ENCODE measurements at regions not wholly inside any gene's neighbourhood (a gene's known extent, or its start where the extent isn't known, plus 50 kb on each side); places are given as distances from the start of the nearest gene placed in this dataset.

DNA sequence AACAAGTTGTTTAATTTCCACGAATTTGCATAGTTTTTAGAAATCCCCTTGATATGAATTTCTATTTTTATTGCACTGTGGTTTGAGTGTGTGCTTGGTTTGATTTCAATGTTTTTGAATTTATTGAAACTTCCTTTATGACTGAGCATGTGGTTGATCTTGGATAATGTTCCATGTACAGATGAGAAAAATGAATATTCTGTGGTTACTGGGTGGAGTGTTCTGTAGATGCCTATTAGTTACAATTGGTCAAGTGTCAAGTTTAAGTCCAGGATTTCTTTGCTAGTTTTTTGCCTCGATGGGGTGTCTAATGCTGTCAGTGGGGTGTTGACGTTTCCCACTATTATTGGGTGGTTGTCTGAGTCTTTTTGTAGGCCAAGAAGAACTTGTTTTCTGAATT is 319.5 kb upstream of the ACTBL2 start:
- no peak for FAIRE-seq
- H3K27me3 ChIP-seq (ENCODE audit: control insufficient read depth, extremely low read depth, insufficient read depth, low read length), result no peaks in the 10 kb centered on the region
- H3K9me3 ChIP-seq (ENCODE audit: control insufficient read depth, low read depth, low read length), result no peaks in the 10 kb centered on the region
- H2AFZ ChIP-seq (ENCODE audit: control insufficient read depth, low read length), result no peak overlapping the region
- DNase-seq (ENCODE audit: low read depth, low spot score), result no peak
- dilution Hi-C loops (cut with MboI; ENCODE audit: extremely low pct_ligation_motif_present, low sequenced_read_pairs), result no loop called here
- H3K9ac ChIP-seq (ENCODE audit: control insufficient read depth, extremely low read depth, insufficient read depth, low read length), result no peak overlapping the region
- TF ChIP-seq CTCF (optimal IDR thresholded peaks at IDR 0.05 in 1 of 3, IDR thresholded peaks at IDR 0.05 in 1 of 3, conservative IDR thresholded peaks at IDR 0.05 in 1 of 3; ENCODE audit: extremely low read depth in 1 of 3, insufficient read depth in 2 of 3, low read length in 3 of 3) (no peak), EZH2 (IDR thresholded peaks at IDR 0.05; ENCODE audit: low read length) (no peak)
- no peaks in the 10 kb centered on the region for H3K4me1 ChIP-seq (ENCODE audit: control insufficient read depth, extremely low read depth, insufficient read depth, low read length)
- H3K4me3 ChIP-seq (ENCODE audit: control insufficient read depth in 2 of 3, extremely low read depth in 1 of 3, insufficient read depth in 2 of 3, low read depth in 1 of 3, low read length in 3 of 3), result no peak overlapping the region
- no peak overlapping the region for H3K27ac ChIP-seq (ENCODE audit: control insufficient read depth, insufficient read depth, low read length)
- H3K36me3 ChIP-seq (ENCODE audit: control insufficient read depth in 2 of 2, extremely low read depth in 1 of 2, insufficient read depth in 2 of 2, low read length in 2 of 2), result no peaks in the 10 kb centered on the region
- H3K9me1 ChIP-seq (ENCODE audit: control insufficient read depth, extremely low read depth, insufficient read depth, low read length), result no peaks in the 10 kb centered on the region
- H3K79me2 ChIP-seq (ENCODE audit: control insufficient read depth, insufficient read depth, low read length), result no peaks in the 10 kb centered on the region
- no peak overlapping the region for H3K4me2 ChIP-seq (ENCODE audit: control insufficient read depth, extremely low read depth, insufficient read depth, low read depth, low read length)
- no peaks in the 10 kb centered on the region for H4K20me1 ChIP-seq (ENCODE audit: control insufficient read depth, extremely low read depth, insufficient read depth, low read length)

- H3K4me2 ChIP-seq (ENCODE audit: control insufficient read depth, extremely low read depth, insufficient read depth, low read depth, low read length), result no peak overlapping the region
- H3K9me1 ChIP-seq (ENCODE audit: control insufficient read depth, extremely low read depth, insufficient read depth, low read length), result no peaks in the 10 kb centered on the region
- no peak overlapping the region for H3K27ac ChIP-seq (ENCODE audit: control insufficient read depth, insufficient read depth, low read length)
- no peaks in the 10 kb centered on the region for H3K9me3 ChIP-seq (ENCODE audit: control insufficient read depth, low read depth, low read length)
- FAIRE-seq (no peak), DNase-seq (ENCODE audit: low read depth, low spot score) (no peak)
- TF ChIP-seq EZH2 (IDR thresholded peaks at IDR 0.05; ENCODE audit: low read length) (no peak), CTCF (optimal IDR thresholded peaks at IDR 0.05 in 1 of 3, IDR thresholded peaks at IDR 0.05 in 1 of 3, conservative IDR thresholded peaks at IDR 0.05 in 1 of 3; ENCODE audit: extremely low read depth in 1 of 3, insufficient read depth in 2 of 3, low read length in 3 of 3) (no peak)
- H3K36me3 ChIP-seq (ENCODE audit: control insufficient read depth in 2 of 2, extremely low read depth in 1 of 2, insufficient read depth in 2 of 2, low read length in 2 of 2), result no peaks in the 10 kb centered on the region
- no peaks in the 10 kb centered on the region for H3K4me1 ChIP-seq (ENCODE audit: control insufficient read depth, extremely low read depth, insufficient read depth, low read length)
- no peaks in the 10 kb centered on the region for H3K79me2 ChIP-seq (ENCODE audit: control insufficient read depth, insufficient read depth, low read length)
- no peaks in the 10 kb centered on the region for H4K20me1 ChIP-seq (ENCODE audit: control insufficient read depth, extremely low read depth, insufficient read depth, low read length)
- H3K27me3 ChIP-seq (ENCODE audit: control insufficient read depth, extremely low read depth, insufficient read depth, low read length), result no peaks in the 10 kb centered on the region
- dilution Hi-C loops (cut with MboI; ENCODE audit: extremely low pct_ligation_motif_present, low sequenced_read_pairs), result no loop called here
- no peak overlapping the region for H2AFZ ChIP-seq (ENCODE audit: control insufficient read depth, low read length)
- H3K4me3 ChIP-seq (ENCODE audit: control insufficient read depth in 2 of 3, extremely low read depth in 1 of 3, insufficient read depth in 2 of 3, low read depth in 1 of 3, low read length in 3 of 3), result no peak overlapping the region
- H3K9ac ChIP-seq (ENCODE audit: control insufficient read depth, extremely low read depth, insufficient read depth, low read length), result no peak overlapping the region
Measured at GRCh38 chr5:57795203-57795602, 312.6 kb upstream of the ACTBL2 start.
